GM18505 (cell line): ENCODE measurements at regions not wholly inside any gene's neighbourhood (a gene's known extent, or its start where the extent isn't known, plus 50 kb on each side); places are given as distances from the start of the nearest gene placed in this dataset.

Experiments
- ATAC-seq: cut with Tn5 transposase; IDR thresholded peaks from one replicate; pipeline ENCODE4 v1.9.1; 2021; ENCODE audit not compliant: unreplicated experiment
- POLR2A ChIP-seq: IDR thresholded peaks from 4 replicates; pipeline ENCODE4 v1.6.1; 2011; ENCODE audit warnings: borderline replicate concordance; ENCODE audit not compliant: insufficient read depth, insufficient read length; ENCODE audit errors: extremely low read depth

DNA sequence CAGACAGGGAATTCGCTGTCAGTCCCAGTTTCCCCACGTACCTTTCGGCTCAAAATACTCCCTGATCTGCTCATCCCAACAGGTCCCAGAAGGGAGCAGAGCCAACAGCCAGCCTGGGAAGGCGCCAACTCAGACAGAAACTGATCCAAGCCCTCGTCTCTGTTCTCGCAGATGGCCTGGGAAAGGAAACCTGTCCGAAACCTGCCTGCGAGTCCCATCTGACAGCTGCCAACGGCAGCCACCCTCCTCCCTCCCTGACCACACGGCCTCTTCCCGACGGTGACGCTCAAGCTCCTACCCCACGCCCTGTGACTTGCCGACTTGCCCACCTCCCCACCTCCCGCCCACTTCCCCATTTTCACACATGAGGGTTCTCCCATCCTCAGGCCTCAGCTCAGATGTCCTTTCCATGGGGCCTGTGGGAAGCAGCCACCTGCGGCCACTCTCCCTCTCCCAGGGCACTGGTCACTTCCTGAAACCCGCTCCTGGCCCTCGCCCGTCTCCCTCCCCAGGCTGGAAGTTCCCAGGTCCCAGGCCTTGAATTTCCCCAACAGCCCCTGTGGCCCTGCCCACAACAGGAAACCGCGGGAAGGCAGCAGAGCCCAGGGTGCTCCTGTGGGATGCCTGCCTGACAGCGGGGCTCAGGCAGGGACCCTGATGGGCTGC is 60.9 kb upstream of the FBRSL1 start:
- no peak for TF ChIP-seq POLR2A

DNA sequence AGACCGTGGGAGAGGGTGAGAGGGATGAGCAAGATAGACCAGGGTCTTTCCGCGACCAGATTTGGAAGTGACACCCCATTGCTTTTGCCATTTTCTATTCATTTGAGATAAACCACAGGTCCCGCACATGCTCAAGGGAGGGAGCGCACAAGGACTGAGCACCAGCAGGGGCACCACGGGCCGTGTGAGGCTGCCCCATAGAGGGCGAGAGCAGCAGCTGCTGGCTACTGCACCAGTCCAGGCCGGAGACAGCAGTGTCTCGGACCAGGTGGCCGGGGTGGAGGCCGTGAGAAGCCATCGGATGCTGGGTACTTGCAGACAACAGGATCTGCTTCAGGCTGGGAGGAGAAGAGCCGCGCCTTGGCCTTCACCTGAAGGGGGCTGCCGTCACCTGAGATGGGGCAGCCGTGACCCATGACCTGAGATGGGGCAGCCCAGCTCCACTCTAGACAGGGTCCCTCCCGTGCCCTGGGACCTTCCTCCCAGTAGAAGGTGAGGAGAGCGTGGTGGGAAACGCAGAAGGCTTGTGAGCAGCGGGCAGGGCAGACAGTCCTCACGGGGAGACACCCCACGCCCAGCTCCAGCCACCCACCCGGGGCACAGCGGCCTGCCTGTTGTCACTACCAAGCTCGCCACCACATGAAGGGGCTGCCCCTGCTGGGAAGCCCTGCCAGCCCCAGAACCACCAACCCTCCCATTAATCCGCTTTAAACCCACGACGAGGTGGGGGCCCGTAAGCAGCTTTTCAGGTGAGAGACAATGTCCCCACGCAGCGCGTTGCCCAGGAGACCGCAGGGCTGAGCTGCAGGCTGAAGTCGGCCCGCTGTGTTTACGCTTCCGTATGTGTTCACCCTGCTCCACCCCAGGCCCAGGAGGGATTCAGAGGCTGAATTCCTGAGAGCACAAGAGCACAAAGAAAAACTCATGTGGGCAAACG is 61.7 kb upstream of the FBRSL1 start:
- no peak for ATAC-seq
- no peak for TF ChIP-seq POLR2A

More for the DNA sequence above, 60.9 kb upstream of the FBRSL1 start:
- no peak for ATAC-seq

DNA sequence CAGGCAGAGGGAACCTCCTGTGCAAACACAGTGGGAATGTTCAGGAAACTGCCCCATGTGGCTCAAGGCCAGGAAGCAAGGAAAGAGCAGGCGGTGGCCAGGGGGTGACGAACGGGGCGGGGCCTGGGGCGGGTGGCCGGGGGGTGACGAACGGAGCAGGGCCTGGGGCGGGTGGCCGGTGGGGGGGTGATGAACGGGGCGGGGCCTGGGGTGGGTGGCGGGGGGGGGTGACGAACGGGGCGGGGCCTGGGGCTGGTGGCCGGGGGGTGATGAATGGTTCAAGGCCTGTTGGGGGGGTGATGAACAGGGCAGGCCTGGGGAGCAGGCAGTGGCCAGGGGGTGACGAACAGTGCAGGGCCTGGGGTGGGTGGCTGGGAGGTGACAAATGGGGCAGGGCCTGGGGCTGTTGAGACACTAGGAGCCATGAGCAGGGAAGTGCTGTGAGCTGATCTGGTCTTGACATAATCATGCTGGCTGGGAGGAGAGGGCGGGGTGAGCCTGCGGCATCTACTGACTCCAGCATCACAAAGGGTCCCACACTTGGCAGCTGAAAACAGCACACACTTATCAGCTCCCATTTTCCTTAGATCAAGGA is 62.7 kb upstream of the FBRSL1 start:
- no peak for TF ChIP-seq POLR2A

DNA sequence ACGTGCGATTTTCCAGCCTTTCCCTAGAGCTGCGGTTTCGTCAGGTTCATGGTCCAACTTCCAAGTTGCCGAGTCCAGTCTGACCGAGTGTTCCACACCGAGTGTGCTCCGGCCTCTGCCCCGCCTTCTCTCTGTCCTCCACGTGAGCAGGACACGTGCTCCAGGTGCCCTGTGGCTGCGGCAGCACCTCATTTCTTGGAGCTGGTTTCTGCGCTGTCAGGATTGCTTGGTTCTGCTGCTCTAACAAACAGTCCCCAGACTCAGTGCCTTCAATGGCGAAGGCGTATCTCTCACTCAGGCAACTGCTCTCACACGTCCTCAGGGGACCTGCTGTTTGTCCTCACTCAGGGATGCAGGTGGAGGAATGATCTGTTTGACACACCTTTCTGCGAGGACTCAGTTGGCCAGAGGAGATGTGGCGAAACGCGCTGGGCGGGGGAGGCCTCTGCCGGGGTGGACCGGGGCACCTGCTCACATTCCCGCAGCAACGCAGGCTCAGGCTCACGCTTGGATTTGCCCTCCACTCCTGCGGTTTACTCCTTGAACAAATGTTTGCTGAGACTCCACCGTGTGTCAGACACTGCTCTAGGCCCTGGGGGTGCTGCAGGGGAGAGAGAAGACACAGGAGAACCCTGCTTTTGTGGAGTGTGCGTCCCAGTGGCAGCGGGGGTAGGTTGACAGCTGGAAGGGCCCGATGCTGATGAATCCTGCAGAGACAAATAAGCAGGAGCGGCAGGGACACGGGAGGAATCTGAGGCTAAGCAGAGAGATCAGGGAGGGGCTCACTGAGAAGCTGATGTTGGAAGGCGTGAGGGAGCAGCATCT is 63.4 kb upstream of the FBRSL1 start:
- no peak for ATAC-seq
- TF ChIP-seq POLR2A = no peak

More for the DNA sequence above, 62.7 kb upstream of the FBRSL1 start:
- ATAC-seq = no peak

DNA sequence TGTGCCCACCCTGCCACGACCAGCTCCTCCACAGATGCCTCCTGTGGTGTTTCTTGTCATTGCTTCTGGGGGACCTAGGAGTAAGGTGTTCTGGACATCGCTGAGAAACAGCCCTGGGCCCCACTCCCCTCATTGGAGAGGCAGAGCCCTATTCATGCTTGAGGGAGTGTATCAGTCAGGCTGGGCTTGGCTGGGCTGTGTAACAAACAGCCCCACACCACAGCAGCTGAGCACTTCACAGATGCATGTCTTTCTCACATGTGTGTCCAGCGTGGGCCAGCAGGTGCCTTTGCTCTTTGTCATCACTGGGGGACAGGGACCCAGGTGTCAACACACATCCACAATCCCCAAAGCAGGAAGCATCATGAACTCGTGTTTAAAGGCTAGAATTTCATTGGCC is 65.1 kb upstream of the FBRSL1 start:
- ATAC-seq = no peak
- TF ChIP-seq POLR2A = no peak

DNA sequence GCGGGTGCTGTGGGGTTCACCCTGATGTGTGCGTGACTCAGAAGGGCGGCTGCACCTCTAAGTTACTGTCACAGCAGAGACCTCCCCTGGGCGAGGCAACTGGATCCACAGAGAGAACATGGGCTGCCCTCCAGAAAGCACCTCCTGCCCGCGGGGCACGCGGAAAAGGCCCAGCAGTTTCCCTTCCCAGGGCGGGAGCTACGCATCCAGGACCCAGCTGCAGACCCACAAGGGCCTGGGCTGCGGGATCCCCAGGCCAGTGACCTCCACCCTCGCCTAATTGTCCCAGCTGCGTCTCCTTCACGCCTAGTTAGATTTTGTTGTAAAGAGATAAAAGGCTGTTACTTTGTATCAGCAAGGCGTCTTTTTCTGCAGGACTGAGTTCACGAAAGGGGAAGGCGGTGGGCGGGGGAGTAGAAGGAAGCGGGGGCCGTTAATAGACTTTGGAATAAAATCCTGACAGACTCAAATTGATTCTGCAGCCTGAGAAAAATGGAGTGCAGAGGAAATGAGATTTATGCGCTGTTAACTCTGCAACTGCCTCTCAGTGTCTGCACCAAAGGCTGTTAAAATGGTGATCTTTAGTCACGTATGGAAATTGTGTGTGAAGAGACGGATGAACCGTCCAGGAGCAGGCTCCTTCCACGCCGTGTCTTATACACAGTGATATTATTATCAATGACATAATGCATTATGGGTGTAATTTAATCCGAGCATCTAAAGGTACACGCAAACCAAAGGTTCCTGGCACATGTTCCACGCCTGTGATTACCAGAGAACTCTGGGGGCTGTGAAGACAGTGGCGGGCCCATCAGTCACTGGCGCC is 65.9 kb upstream of the FBRSL1 start:
- no peak for ATAC-seq
- TF ChIP-seq POLR2A = no peak

DNA sequence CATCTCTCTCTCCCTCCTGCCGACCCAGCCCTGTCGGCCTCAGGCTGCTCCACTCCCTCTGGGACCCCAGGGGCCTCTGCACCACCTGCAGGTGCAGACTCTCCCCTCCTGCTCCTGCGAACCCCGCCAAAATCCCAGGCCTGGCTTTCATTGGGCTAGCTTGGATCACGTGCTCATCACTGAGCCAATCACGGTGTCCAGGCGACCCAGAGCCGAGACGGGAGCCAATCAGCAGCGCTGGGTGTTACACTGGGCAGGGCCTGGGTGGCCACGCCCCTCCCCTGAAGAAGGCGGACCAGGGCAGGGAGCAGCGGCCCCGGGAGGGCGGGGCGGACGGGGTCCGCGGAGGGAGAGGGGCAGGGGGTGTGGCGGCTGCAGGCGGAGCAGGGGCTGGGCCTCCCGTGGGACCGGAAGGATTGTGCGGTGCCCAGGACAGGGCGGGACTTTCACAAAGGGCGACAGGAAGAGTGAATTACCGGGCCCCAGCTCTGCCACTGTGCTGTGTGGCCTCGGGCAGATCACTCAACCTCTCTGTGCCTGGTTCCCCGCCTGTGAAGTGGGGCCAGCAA is 66.6 kb upstream of the FBRSL1 start:
- no peak for ATAC-seq
- TF ChIP-seq POLR2A = no peak

DNA sequence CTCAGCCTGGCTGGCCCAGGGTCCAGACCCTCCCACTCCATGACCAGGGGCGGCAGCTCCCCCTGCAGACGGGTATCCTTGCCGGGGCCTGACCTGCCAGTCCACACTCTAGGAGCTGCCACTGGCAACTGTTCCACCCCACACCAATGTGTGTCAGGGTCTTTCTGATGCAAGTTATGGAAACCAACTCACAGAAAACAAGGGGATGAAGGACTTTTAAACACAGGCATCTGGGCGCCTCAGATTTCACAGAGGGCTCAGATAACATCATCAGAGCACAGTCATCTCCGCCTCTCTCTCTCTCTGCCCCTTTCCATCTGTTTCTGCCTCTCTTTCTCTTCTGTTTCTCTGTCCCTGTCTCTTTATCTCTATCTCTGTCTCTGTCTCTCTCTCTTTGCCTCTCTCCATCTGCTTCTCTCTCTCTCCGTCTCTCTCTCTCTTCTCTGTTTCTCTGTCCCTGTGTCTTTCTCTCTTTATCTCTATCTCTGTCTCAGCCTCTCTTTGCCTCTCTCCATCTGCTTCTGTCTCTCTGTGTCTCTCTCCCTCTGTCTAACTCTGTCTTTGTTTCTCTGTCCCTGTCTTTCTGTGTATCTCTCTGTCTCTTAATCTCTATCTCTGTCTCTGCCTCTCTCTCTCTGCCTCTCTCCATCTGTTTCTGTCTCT is 67.4 kb upstream of the FBRSL1 start:
- no peak for TF ChIP-seq POLR2A
- ATAC-seq = no peak

DNA sequence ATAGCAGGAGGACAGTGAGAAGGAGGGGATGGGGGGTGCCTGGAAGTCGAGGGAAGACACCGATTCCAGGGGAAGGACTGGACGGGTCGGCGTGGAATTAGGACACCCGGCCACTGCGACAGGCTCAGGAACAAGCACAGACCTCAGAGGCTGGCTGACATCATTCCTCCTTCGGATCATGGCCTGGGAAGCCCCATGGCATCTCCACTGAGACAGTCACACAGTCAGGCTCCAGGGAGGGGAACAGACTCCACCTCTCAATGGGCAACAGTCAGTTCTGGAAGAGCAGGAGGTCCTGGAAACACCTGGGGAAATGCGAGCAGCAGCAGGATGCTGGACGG is 67.9 kb upstream of the FBRSL1 start:
- no peak for ATAC-seq
- TF ChIP-seq POLR2A = no peak

DNA sequence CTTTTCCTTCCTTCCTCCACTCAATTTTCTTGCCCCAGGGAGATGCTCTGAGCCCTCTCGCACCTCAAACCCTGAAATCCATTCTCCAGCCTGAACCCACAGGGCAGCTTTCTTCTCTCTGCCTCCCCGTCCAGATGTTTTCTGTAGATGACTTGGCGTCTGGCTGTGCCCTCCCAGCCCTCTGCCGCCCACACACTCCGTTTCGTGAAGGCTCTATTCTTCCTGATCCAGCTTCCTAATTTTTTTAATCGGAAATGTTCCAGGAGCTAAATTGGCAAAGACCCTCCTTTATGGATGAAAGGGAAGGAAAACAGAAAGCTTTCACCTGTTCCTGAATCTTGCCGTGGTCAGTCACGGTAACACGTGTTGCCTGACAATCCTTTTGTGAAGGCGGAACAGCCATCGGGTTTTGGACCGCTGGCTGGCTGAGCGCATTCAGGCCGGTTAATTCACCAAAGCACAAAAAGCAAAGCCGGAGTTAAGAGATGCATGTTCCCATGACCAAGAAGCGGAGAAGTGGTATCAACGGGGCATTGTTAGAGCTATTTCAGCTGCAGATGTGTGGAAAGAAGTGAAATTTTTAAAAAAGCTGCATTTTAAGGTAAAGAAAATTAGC is 70.2 kb upstream of the FBRSL1 start:
- no peak for ATAC-seq
- no peak for TF ChIP-seq POLR2A

DNA sequence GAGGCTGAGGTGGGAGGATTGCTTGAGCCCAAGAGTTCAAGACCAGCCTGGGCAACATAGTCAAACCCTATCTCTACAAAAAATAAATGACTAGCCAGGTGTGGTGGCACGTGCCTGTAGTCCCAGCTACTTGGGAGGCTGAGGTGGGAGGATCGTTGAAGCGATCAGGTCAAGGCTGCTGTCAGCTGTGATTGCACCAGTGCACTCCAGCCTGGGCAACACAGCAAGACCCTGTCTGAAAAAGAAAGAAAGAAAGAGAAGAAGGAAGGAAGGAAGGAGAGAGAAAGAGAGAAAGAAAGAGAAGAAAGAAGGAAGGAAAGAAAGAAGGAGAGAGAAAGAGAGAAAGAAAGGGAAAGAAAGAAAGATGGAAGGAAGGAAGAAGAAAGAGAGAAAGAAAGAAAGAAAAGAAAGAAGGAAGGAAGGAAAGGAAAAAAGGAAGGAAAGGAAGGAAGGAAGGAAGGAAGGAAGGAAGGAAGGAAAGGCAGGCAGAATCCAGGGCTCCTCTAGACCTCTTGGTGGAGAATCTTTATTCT is 71.5 kb upstream of the FBRSL1 start:
- no peak for TF ChIP-seq POLR2A
- ATAC-seq = no peak
